Activated CD4-positive, alpha-beta T cell treated with anti-CD3 and anti-CD28 coated beads, Interleukin-2, amount 10 ng/mL, durations not matched to agents 24 days and 14 days (primary cell): ENCODE measurements at regions not wholly inside any gene's neighbourhood (a gene's known extent, or its start where the extent isn't known, plus 50 kb on each side); places are given as distances from the start of the nearest gene placed in this dataset.
A peak's percentile ranks its signal among the peaks of the same experiment; 100 is the strongest.

Experiments used
- DNase-seq: peaks from one replicate; pipeline ENCODE4 v3.0.0; 2022
- H3K27ac Mint-ChIP-seq: one replicate; pipeline ENCODE4 v1.8.0; 2022; ENCODE audit warnings: mild to moderate bottlenecking, mixed read lengths
- H3K27me3 Mint-ChIP-seq: one replicate; pipeline ENCODE4 v1.8.0; 2022; ENCODE audit warnings: mixed read lengths
- H3K36me3 Mint-ChIP-seq: one replicate; pipeline ENCODE4 v1.8.0; 2022; ENCODE audit warnings: low read depth, mild to moderate bottlenecking, mixed read lengths
- H3K4me1 Mint-ChIP-seq: one replicate; pipeline ENCODE4 v1.8.0; 2021; ENCODE audit warnings: mixed read lengths
- H3K4me3 Mint-ChIP-seq: one replicate; pipeline ENCODE4 v1.8.0; 2022; ENCODE audit warnings: mild to moderate bottlenecking, moderate library complexity, mixed read lengths
- H3K9me3 Mint-ChIP-seq: one replicate; pipeline ENCODE4 v1.8.0; 2021; ENCODE audit warnings: mixed read lengths
- intact Hi-C: fragments of 100-400 bp; cut with micrococcal nuclease; formaldehyde crosslinking; loops from one replicate; pipeline ENCODE4 v1.15.1; 2023

DNA sequence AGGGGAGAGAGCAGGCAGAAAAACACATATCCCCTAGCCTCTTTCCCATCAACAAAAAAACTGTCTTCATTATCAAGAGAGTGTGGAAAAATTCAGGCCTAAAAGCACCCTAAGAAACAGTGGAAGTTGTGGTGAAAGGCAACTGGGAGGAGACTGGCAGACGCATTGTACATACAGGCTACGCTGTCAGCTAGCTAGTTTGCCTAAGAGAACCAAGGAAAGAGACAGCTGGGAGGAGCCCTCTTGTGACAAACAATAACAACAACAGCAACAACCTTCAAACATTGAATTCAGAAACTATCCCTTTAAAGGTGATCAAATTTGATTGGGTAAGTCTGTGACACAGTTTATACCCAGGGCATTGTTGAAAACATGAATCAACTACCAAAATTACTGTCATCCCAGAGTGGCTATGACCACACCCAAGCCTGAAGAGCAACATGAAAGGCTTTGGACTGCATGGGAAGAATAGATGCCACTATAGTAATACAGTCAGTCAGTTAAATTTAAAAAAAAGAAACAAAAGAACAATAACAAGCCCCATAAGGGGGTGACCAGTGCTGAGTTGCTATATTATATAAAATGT is 88.9 kb upstream of the CRIM1 start:
- H3K4me3 Mint-ChIP-seq: no peak overlapping the region
- H3K27ac Mint-ChIP-seq: peak overlapping the region; percentile 21
- H3K27me3 Mint-ChIP-seq: no peaks in the 10 kb centered on the region
- no peak for DNase-seq
- intact Hi-C loops: no loop called here
- H3K9me3 Mint-ChIP-seq: peaks cover 27% of the 10 kb centered on the region
- peaks cover 2% of the 10 kb centered on the region for H3K4me1 Mint-ChIP-seq
- H3K36me3 Mint-ChIP-seq: peaks cover 3% of the 10 kb centered on the region

GRCh38 chr2:36262581-36262980 is 93.0 kb upstream of the CRIM1 start:
- H3K27ac Mint-ChIP-seq: no peak overlapping the region
- peaks cover 3% of the 10 kb centered on the region for H3K36me3 Mint-ChIP-seq
- no peak for DNase-seq
- intact Hi-C loops: no loop called here
- H3K9me3 Mint-ChIP-seq: peaks cover 21% of the 10 kb centered on the region
- no peaks in the 10 kb centered on the region for H3K4me1 Mint-ChIP-seq
- H3K4me3 Mint-ChIP-seq: no peak overlapping the region
- peaks cover 6% of the 10 kb centered on the region for H3K27me3 Mint-ChIP-seq

GRCh38 chr2:36255863-36256262 is 99.7 kb upstream of the CRIM1 start:
- H3K9me3 Mint-ChIP-seq: peaks cover 11% of the 10 kb centered on the region
- peaks cover 32% of the 10 kb centered on the region for H3K27me3 Mint-ChIP-seq

GRCh38 chr2:36253086-36253485 is 102.5 kb upstream of the CRIM1 start:
- H3K4me1 Mint-ChIP-seq: peaks cover 7% of the 10 kb centered on the region

More at GRCh38 chr2:36255863-36256262, 99.7 kb upstream of the CRIM1 start:
- DNase-seq: peak; percentile 24
- peaks cover 2% of the 10 kb centered on the region for H3K4me1 Mint-ChIP-seq
- intact Hi-C loops: no loop called here
- H3K36me3 Mint-ChIP-seq: no peaks in the 10 kb centered on the region
- H3K27ac Mint-ChIP-seq: no peak overlapping the region
- no peak overlapping the region for H3K4me3 Mint-ChIP-seq

GRCh38 chr2:36246320-36246990 is 109.1 kb upstream of the CRIM1 start:
- peaks cover 18% of the 10 kb centered on the region for H3K36me3 Mint-ChIP-seq
- H3K4me3 Mint-ChIP-seq: peak overlapping the region; percentile 60
- peak; percentile 82 for DNase-seq
- H3K9me3 Mint-ChIP-seq: peaks cover 13% of the 10 kb centered on the region
- H3K27me3 Mint-ChIP-seq: peaks cover 6% of the 10 kb centered on the region
- peaks cover 63% of the 10 kb centered on the region for H3K4me1 Mint-ChIP-seq
- intact Hi-C loops: loop anchor here (1.0 to 2.0 kb wide), 5 partner anchors 30 to 110 kb away; no protein-coding TSS in a partner anchor
- H3K27ac Mint-ChIP-seq: peak overlapping the region; percentile 90

More at GRCh38 chr2:36253086-36253485, 102.5 kb upstream of the CRIM1 start:
- H3K36me3 Mint-ChIP-seq: peaks cover 5% of the 10 kb centered on the region
- H3K27me3 Mint-ChIP-seq: peaks cover 27% of the 10 kb centered on the region
- intact Hi-C loops: no loop called here
- H3K27ac Mint-ChIP-seq: no peak overlapping the region
- H3K9me3 Mint-ChIP-seq: peaks cover 16% of the 10 kb centered on the region
- H3K4me3 Mint-ChIP-seq: no peak overlapping the region
- peak; percentile 24 for DNase-seq

GRCh38 chr2:36245651-36246050 is 109.9 kb upstream of the CRIM1 start:
- H3K27ac Mint-ChIP-seq: peak overlapping the region; percentile 87
- peaks cover 68% of the 10 kb centered on the region for H3K4me1 Mint-ChIP-seq
- peaks cover 18% of the 10 kb centered on the region for H3K36me3 Mint-ChIP-seq
- intact Hi-C loops: loop anchor here (1.0 to 2.0 kb wide), 5 partner anchors 31 to 111 kb away; no protein-coding TSS in a partner anchor
- H3K4me3 Mint-ChIP-seq: peak overlapping the region; percentile 43
- H3K27me3 Mint-ChIP-seq: peaks cover 3% of the 10 kb centered on the region
- peak; percentile 64 for DNase-seq
- peaks cover 10% of the 10 kb centered on the region for H3K9me3 Mint-ChIP-seq

DNA sequence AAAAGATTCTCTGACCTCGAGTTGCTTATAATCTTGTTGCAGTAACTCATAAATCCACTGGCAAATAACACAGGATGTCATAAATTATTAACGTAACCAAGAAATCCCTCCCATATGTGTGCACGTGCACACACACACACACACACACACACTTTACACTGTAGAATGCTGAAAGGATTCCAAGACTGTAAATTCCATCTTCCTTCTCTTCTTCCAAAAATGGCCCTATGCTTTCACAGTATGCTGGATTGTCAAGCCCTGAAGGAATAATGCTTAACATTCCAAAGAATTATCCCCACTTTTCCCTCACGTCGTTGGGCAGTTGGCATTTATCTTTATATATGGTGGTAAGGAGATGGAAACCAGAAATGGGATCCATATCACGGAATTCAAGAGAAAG is 117.5 kb upstream of the CRIM1 start:
- H3K4me1 Mint-ChIP-seq: peaks cover 53% of the 10 kb centered on the region
- intact Hi-C loops: no loop called here
- peaks cover 9% of the 10 kb centered on the region for H3K27me3 Mint-ChIP-seq
- peak; percentile 23 for DNase-seq
- H3K9me3 Mint-ChIP-seq: peaks cover 26% of the 10 kb centered on the region
- H3K4me3 Mint-ChIP-seq: no peak overlapping the region
- H3K27ac Mint-ChIP-seq: no peak overlapping the region
- H3K36me3 Mint-ChIP-seq: peaks cover 10% of the 10 kb centered on the region

DNA sequence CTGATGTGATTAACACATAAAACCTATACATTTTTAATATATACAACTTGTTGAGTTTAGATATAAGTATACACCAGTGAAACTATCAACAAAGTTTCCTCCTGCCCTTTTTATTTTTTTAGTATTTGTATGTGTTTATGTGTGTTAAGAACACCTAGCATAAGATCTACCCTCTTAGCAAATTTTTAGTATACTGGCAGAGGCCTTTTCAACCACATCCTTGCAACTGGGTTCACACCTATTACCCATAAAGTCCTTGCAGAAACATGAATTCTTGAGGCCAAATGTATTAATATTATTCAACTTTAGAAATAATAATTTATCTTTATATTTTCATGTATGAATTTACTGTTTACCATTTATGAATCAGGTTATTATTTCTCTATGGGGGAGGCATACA is 119.7 kb upstream of the CRIM1 start:
- peak; percentile 40 for DNase-seq
- Mint-ChIP-seq H3K27me3 (peaks cover 10% of the 10 kb centered on the region), H3K4me1 (peaks cover 32% of the 10 kb centered on the region), H3K27ac (no peak overlapping the region), H3K9me3 (peaks cover 26% of the 10 kb centered on the region), H3K4me3 (no peak overlapping the region), H3K36me3 (peaks cover 10% of the 10 kb centered on the region)
- intact Hi-C loops: no loop called here

DNA sequence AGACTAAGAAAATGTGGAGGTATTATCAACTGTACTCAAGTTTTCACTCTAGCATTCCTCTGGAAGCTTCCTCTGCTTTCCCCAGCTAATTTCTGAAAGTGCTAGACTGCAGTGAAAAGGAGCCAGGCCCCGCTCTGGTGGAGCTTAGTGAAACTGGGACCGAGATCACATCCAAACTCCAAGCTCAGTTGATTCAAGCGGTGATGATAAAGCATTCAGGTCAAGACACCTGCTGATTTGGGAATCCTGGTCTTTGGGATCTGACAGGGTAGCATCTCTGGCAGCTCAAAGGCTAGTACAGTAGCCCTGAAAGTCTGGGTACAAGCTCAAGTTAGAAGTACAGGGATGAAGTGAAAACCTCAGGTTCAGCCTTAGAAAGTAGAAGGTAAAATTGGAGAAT is 120.2 kb upstream of the CRIM1 start:
- Mint-ChIP-seq H3K27ac (no peak overlapping the region), H3K4me3 (no peak overlapping the region), H3K4me1 (peaks cover 30% of the 10 kb centered on the region), H3K36me3 (peaks cover 9% of the 10 kb centered on the region), H3K9me3 (peaks cover 26% of the 10 kb centered on the region), H3K27me3 (peaks cover 11% of the 10 kb centered on the region)
- DNase-seq: peak; percentile 41
- intact Hi-C loops: no loop called here

- H3K36me3 Mint-ChIP-seq: no peaks in the 10 kb centered on the region
- intact Hi-C loops: no loop called here
- no peak overlapping the region for H3K27ac Mint-ChIP-seq
- no peak for DNase-seq
- no peak overlapping the region for H3K4me3 Mint-ChIP-seq
- no peaks in the 10 kb centered on the region for H3K4me1 Mint-ChIP-seq
- peaks cover 16% of the 10 kb centered on the region for H3K27me3 Mint-ChIP-seq
- peaks cover 13% of the 10 kb centered on the region for H3K9me3 Mint-ChIP-seq
These were observed 132.3 kb upstream of the CRIM1 start for GRCh38 chr2:36223259-36223658.

- H3K4me3 Mint-ChIP-seq: no peak overlapping the region
- H3K4me1 Mint-ChIP-seq: no peaks in the 10 kb centered on the region
- no peak overlapping the region for H3K27ac Mint-ChIP-seq
- peaks cover 13% of the 10 kb centered on the region for H3K9me3 Mint-ChIP-seq
- no peak for DNase-seq
- H3K27me3 Mint-ChIP-seq: peaks cover 14% of the 10 kb centered on the region
- no peaks in the 10 kb centered on the region for H3K36me3 Mint-ChIP-seq
- intact Hi-C loops: no loop called here
These were observed 133.1 kb upstream of the CRIM1 start for GRCh38 chr2:36222485-36222884.

GRCh38 chr2:36214691-36215090 is 140.9 kb upstream of the CRIM1 start:
- H3K27me3 Mint-ChIP-seq: peaks cover 3% of the 10 kb centered on the region
- intact Hi-C loops: no loop called here
- DNase-seq: no peak
- H3K4me1 Mint-ChIP-seq: no peaks in the 10 kb centered on the region
- H3K9me3 Mint-ChIP-seq: no peaks in the 10 kb centered on the region
- no peak overlapping the region for H3K4me3 Mint-ChIP-seq
- no peaks in the 10 kb centered on the region for H3K36me3 Mint-ChIP-seq
- no peak overlapping the region for H3K27ac Mint-ChIP-seq

DNA sequence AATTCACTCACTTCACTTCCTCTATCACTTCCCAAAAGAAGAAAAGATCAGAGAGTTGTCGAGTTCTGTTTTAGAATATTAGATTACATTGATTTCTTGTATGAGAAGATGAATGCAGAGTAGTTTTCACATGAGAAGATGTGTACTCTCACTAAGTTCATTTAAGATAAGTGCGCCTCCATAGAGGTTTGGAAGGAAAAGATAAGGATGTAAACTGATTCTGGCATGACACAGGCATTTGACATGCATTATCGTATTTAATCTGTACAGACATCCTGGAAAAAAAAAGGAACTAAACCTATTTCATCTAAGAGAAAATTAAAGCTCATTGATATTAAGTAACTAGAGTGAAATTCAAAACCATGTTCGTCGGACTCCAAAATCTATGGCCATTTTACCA is 152.2 kb upstream of the CRIM1 start:
- intact Hi-C loops: no loop called here
- Mint-ChIP-seq H3K27me3 (peaks cover 13% of the 10 kb centered on the region), H3K4me3 (no peak overlapping the region), H3K36me3 (no peaks in the 10 kb centered on the region), H3K27ac (no peak overlapping the region), H3K4me1 (no peaks in the 10 kb centered on the region), H3K9me3 (peaks cover 25% of the 10 kb centered on the region)
- no peak for DNase-seq

- Mint-ChIP-seq H3K4me1 (no peaks in the 10 kb centered on the region), H3K9me3 (peaks cover 18% of the 10 kb centered on the region), H3K36me3 (no peaks in the 10 kb centered on the region), H3K27ac (no peak overlapping the region), H3K27me3 (peaks cover 24% of the 10 kb centered on the region), H3K4me3 (no peak overlapping the region)
- intact Hi-C loops: no loop called here
- DNase-seq: no peak
These were observed 158.2 kb upstream of the CRIM1 start for GRCh38 chr2:36197181-36197971.
